Neural progenitor cell (in vitro differentiated cells): ENCODE measurements at regions not wholly inside any gene's neighbourhood (a gene's known extent, or its start where the extent isn't known, plus 50 kb on each side); places are given as distances from the start of the nearest gene placed in this dataset.

ENCODE experiments used
- DNase-seq: peaks from one replicate; pipeline ENCODE4 v3.0.0-alpha.2; 2016; ENCODE audit warnings: low spot score
- H2AFZ ChIP-seq: fragments of 200-600 bp; sonication (generic); replicated peaks from 2 replicates; pipeline ENCODE4 v1.6.1; 2016; ENCODE audit warnings: antibody characterized with exemption
- H3F3A ChIP-seq: fragments of 200-600 bp; sonication (generic); 2 replicates; pipeline ENCODE4 v1.6.1; 2016; ENCODE audit warnings: antibody characterized with exemption, low read depth
- H3K27ac ChIP-seq: fragments of 200-600 bp; sonication (generic); 2 replicates; pipeline ENCODE4 v1.5.1; 2016; ENCODE audit warnings: mild to moderate bottlenecking
- H3K27me3 ChIP-seq: fragments of 200-600 bp; sonication (generic); 2 replicates; pipeline ENCODE4 v1.6.1; 2016; ENCODE audit warnings: mild to moderate bottlenecking, moderate library complexity
- H3K36me3 ChIP-seq: fragments of 200-600 bp; sonication (generic); 2 replicates; pipeline ENCODE4 v1.5.1; 2016
- H3K4me1 ChIP-seq: fragments of 200-600 bp; sonication (generic); 2 replicates; pipeline ENCODE4 v1.6.1; 2016; ENCODE audit warnings: mixed run types
- H3K4me2 ChIP-seq: fragments of 200-600 bp; sonication (generic); 2 replicates; pipeline ENCODE4 v1.6.1; 2016
- H3K4me3 ChIP-seq: fragments of 200-600 bp; sonication (generic); 2 replicates; pipeline ENCODE4 v1.5.1; 2016
- H3K79me2 ChIP-seq: fragments of 200-600 bp; sonication (generic); 2 replicates; pipeline ENCODE4 v1.6.1; 2016; ENCODE audit warnings: low read depth
- H3K9ac ChIP-seq: fragments of 200-600 bp; sonication (generic); 2 replicates; pipeline ENCODE4 v1.6.1; 2016
- H3K9me3 ChIP-seq: fragments of 200-600 bp; sonication (generic); 2 replicates; pipeline ENCODE4 v1.5.1; 2016; ENCODE audit warnings: low read depth
- H4K20me1 ChIP-seq: fragments of 200-600 bp; sonication (generic); 2 replicates; pipeline ENCODE4 v1.6.1; 2016; ENCODE audit warnings: low read depth
- H3K27ac Mint-ChIP-seq: 3 replicates; pipeline ENCODE4 v1.8.0; 2021; ENCODE audit warnings: mixed read lengths
- H3K27me3 Mint-ChIP-seq: 2 replicates; pipeline ENCODE4 v1.8.0; 2022; ENCODE audit warnings: low read depth, mild to moderate bottlenecking, inconsistent platforms, moderate library complexity, mixed read lengths; ENCODE audit not compliant: insufficient read depth
- H3K36me3 Mint-ChIP-seq: 3 replicates; pipeline ENCODE4 v1.8.0; 2021; ENCODE audit warnings: mixed read lengths
- H3K4me1 Mint-ChIP-seq: 3 replicates; pipeline ENCODE4 v1.8.0; 2021; ENCODE audit warnings: mixed read lengths
- H3K4me3 Mint-ChIP-seq: 3 replicates; pipeline ENCODE4 v1.8.0; 2021; ENCODE audit warnings: mild to moderate bottlenecking, moderate library complexity, mixed read lengths
- H3K9me3 Mint-ChIP-seq: 3 replicates; pipeline ENCODE4 v1.8.0; 2020; ENCODE audit warnings: mixed read lengths
- CTCF ChIP-seq: fragments of 200-600 bp; sonication (generic); IDR thresholded peaks from 2 replicates; pipeline ENCODE4 v1.5.1; 2017; ENCODE audit warnings: antibody characterized with exemption, mild to moderate bottlenecking
- EZH2 ChIP-seq: fragments of 200-600 bp; sonication (generic); IDR thresholded peaks from 2 replicates; pipeline ENCODE4 v1.6.1; 2017; ENCODE audit warnings: antibody characterized with exemption, mild to moderate bottlenecking, moderate library complexity
- EZH2phosphoT487 ChIP-seq: fragments of 200-600 bp; sonication (generic); IDR thresholded peaks from 2 replicates; pipeline ENCODE4 v1.6.1; 2017; ENCODE audit warnings: antibody characterized with exemption

DNA sequence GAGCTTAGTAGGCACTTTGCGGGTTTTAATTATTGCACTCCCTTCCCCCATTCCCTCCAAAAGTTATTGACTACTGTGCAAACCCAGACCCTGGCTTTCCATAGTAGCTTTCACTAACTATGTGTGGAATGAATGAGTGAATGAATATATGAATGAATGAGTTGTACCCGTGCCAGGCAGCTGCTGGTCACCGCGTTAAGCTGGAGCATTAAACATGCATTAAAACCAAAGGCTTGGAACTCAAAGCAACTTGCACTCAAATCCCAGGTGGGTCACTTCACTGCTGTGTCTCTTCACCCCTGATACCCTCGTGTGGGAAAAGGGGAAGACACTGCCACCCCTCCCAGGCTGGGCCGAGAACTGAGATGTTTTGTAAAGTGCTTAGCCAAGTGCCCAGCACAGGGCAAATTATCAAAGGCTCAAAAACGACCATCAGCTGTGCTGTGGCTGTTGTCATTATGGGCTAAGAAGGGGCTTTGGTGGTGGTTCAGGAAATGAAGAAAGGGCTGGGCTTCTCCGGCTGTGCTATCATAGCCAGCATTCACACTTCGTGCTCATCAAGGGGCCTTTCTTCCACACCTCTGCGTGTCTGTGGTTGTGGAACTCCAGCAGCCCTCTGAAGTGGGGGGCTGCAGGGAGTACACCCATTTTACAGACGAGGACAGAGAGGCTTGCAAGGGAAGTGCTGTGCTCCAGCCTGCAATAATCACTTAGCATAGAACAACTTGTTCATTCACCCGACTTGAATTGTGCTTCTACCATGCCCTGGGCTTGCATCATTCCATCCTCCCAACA, 60.2 kb upstream of the STX16 start:
- Mint-ChIP-seq H3K4me3 (no peak overlapping the region), H3K9me3 (no peaks in the 10 kb centered on the region), H3K27ac (no peak overlapping the region), H3K27me3 (peaks cover 3% of the 10 kb centered on the region), H3K4me1 (peaks cover 9% of the 10 kb centered on the region), H3K36me3 (no peaks in the 10 kb centered on the region)
- no peak overlapping the region for H3K4me3 ChIP-seq
- TF ChIP-seq CTCF: no peak
- TF ChIP-seq EZH2: no peak
- TF ChIP-seq EZH2phosphoT487: no peak
- no peak overlapping the region for H3K9ac ChIP-seq
- no peak overlapping the region for H2AFZ ChIP-seq
- DNase-seq: no peak
- no peaks in the 10 kb centered on the region for H4K20me1 ChIP-seq
- peaks cover 13% of the 10 kb centered on the region for H3K4me1 ChIP-seq
- no peaks in the 10 kb centered on the region for H3K9me3 ChIP-seq
- H3K27me3 ChIP-seq: no peaks in the 10 kb centered on the region
- no peaks in the 10 kb centered on the region for H3F3A ChIP-seq
- H3K27ac ChIP-seq: no peak overlapping the region
- no peak overlapping the region for H3K4me2 ChIP-seq
- H3K36me3 ChIP-seq: no peaks in the 10 kb centered on the region
- H3K79me2 ChIP-seq: no peaks in the 10 kb centered on the region

- Histone ChIP-seq H3K9me3 (no peaks in the 10 kb centered on the region), H2AFZ (no peak overlapping the region), H3K4me3 (no peak overlapping the region), H3K4me2 (no peak overlapping the region), H3K4me1 (peaks cover 8% of the 10 kb centered on the region), H3K27ac (no peak overlapping the region), H3K27me3 (no peaks in the 10 kb centered on the region), H3K79me2 (no peaks in the 10 kb centered on the region), H4K20me1 (no peaks in the 10 kb centered on the region), H3K36me3 (no peaks in the 10 kb centered on the region), H3F3A (no peaks in the 10 kb centered on the region), H3K9ac (no peak overlapping the region)
- no peak overlapping the region for H3K27ac Mint-ChIP-seq
- DNase-seq: no peak
- no peak for TF ChIP-seq EZH2
- TF ChIP-seq CTCF: no peak
- TF ChIP-seq EZH2phosphoT487: no peak
- no peaks in the 10 kb centered on the region for H3K36me3 Mint-ChIP-seq
- no peaks in the 10 kb centered on the region for H3K27me3 Mint-ChIP-seq
- H3K4me3 Mint-ChIP-seq: no peak overlapping the region
- peaks cover 6% of the 10 kb centered on the region for H3K4me1 Mint-ChIP-seq
- no peaks in the 10 kb centered on the region for H3K9me3 Mint-ChIP-seq
Observed at GRCh38 chr20:58587467-58587866, 63.6 kb upstream of the STX16 start.

- no peak for TF ChIP-seq EZH2
- no peak for TF ChIP-seq EZH2phosphoT487
- TF ChIP-seq CTCF: no peak
- no peaks in the 10 kb centered on the region for H3F3A ChIP-seq
Observed at GRCh38 chr20:58586565-58587093, 64.5 kb upstream of the STX16 start.

More at GRCh38 chr20:58586565-58587093, 64.5 kb upstream of the STX16 start:
- H3K27ac Mint-ChIP-seq: no peak overlapping the region
- no peaks in the 10 kb centered on the region for H3K36me3 Mint-ChIP-seq
- no peaks in the 10 kb centered on the region for H3K27me3 Mint-ChIP-seq
- Histone ChIP-seq H2AFZ (no peak overlapping the region), H3K36me3 (no peaks in the 10 kb centered on the region), H3K4me3 (no peak overlapping the region), H3K79me2 (no peaks in the 10 kb centered on the region), H4K20me1 (no peaks in the 10 kb centered on the region), H3K27me3 (no peaks in the 10 kb centered on the region), H3K9ac (no peak overlapping the region), H3K27ac (no peak overlapping the region), H3K4me2 (no peak overlapping the region), H3K9me3 (no peaks in the 10 kb centered on the region), H3K4me1 (peaks cover 8% of the 10 kb centered on the region)
- no peaks in the 10 kb centered on the region for H3K9me3 Mint-ChIP-seq
- peaks cover 6% of the 10 kb centered on the region for H3K4me1 Mint-ChIP-seq
- no peak for DNase-seq
- H3K4me3 Mint-ChIP-seq: no peak overlapping the region
